WI38 (cell line): ENCODE measurements at regions not wholly inside any gene's neighbourhood (a gene's known extent, or its start where the extent isn't known, plus 50 kb on each side); places are given as distances from the start of the nearest gene placed in this dataset.
A peak's percentile ranks its signal among the peaks of the same experiment; 100 is the strongest.

Experiments used
- H3K4me3 ChIP-seq: 2 replicates; pipeline ENCODE4 v1.5.1; 2011; ENCODE audit warnings: low read depth, mild to moderate bottlenecking, control low read depth, low read length
- TF ChIP-seq, protein P1 (sequence below): IDR thresholded peaks from 2 replicates; pipeline ENCODE4 v1.5.1; 2012; ENCODE audit warnings: low read depth, mild to moderate bottlenecking, control low read depth, low read length

DNA sequence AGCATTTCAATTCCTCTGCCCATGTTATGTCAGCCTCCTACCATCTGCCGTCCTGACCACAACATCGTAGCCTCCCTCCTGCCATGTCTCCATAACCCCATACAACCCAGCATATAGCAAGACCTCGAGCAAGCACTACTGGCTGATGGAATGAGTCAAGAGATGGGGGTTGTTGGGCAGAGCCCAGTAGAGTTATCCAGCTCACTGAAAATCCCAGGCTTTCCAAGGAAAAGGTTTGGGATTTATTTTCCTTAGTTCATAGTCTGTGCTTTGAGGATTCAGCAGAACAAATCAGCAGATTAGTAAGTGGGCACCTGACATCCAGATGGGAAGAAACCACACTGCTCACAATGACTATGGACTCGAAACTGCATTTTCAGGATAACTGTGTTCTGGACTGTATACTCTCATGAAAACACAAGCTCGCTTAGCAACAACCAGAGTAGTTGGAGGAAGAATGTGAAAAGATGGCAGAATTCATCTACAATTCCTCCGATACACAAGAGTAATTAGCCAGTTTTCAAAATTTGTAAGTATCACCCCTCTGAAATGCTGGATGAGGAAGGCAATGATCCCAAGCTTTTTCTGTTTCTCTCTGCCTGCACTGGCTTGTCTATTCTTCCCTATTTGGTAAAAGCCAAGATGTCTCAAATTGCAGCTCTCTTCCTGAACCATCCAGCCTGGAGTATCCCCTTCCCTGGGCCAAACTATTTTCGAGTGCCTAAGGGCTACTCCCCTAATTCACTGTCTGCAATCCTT, 186.2 kb upstream of the TBL1X start:
- TF ChIP-seq, protein P1, sequence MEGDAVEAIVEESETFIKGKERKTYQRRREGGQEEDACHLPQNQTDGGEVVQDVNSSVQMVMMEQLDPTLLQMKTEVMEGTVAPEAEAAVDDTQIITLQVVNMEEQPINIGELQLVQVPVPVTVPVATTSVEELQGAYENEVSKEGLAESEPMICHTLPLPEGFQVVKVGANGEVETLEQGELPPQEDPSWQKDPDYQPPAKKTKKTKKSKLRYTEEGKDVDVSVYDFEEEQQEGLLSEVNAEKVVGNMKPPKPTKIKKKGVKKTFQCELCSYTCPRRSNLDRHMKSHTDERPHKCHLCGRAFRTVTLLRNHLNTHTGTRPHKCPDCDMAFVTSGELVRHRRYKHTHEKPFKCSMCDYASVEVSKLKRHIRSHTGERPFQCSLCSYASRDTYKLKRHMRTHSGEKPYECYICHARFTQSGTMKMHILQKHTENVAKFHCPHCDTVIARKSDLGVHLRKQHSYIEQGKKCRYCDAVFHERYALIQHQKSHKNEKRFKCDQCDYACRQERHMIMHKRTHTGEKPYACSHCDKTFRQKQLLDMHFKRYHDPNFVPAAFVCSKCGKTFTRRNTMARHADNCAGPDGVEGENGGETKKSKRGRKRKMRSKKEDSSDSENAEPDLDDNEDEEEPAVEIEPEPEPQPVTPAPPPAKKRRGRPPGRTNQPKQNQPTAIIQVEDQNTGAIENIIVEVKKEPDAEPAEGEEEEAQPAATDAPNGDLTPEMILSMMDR = no peak
- H3K4me3 ChIP-seq = peak overlapping the region; percentile 37

DNA sequence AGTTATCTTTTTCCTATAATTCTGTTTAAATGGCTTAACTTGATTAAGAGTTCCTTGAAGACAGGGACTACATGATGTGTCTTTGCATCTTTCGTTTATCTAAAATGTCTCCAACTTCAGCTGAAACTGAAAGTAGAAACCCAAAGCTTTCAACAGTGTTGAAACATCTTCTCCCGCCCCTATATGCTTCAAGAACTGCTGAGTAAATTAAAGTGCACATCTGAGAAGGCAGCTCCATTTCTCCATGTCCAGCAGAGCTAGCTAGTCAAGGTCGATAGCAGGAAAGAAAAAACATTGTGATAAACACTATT, 185.7 kb upstream of the TBL1X start:
- TF ChIP-seq, protein P1 = no peak
- peak overlapping the region; percentile 37 for H3K4me3 ChIP-seq

DNA sequence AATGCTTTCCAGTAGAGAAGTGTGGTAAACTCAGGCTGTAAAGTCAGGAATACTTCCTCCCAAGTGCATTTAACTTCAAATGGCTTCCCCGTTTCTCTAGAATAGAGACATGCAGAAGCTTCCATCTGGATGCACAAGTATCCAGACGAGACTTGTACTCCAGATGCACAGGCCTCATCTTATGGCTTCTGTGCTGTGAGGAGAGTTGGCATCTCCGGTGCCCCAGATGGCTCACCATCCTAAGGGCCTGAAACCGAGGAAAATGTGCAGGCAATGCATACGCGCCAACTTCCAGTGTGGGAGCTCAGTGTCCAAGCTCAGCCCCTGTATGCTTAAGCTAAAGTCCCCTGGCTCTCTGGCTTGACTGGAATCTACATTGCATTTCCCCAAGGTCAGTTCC, 184.0 kb upstream of the TBL1X start:
- no peak overlapping the region for H3K4me3 ChIP-seq
- TF ChIP-seq, protein P1 = no peak

DNA sequence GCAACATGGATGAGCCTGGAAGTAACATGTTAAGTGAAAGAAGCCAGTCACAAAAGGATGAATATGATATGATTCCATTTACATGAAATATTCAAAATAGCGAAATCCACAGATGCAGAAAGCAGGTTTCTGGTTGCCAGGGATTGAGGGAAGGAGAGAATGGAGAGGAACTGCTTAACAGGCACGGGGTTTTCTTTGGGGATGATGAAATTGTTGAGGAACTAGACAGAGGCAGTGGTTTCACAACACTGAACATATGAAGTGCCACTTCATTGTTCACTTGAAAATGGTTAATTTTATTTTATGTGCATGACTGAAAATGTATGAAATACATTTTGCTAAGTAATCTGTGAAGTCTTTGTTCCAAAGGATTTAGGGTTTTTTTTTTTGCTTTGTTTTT, 182.5 kb upstream of the TBL1X start:
- H3K4me3 ChIP-seq = no peak overlapping the region
- TF ChIP-seq, protein P1 = no peak

DNA sequence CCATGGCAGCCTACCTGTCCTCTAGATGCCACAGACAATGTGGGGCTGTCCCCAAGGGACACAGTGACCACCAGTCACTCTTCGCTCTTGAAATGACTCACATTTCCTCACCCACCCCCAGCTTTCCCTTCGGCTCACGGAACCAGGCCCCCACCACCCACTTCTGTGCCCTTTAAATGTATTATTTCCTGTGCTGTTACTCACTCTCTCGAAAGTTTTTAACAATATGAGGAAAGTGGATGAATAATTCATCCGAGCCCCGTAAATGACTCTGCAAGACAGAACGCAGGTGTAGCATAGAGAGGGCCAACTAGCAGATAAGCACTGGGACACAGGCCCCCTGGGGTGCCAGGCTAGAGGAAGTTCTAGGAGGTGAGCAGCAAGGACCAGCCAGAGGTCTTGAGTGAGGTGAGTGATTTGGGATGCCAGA, 179.5 kb upstream of the TBL1X start:
- H3K4me3 ChIP-seq = no peak overlapping the region
- TF ChIP-seq, protein P1 = no peak

DNA sequence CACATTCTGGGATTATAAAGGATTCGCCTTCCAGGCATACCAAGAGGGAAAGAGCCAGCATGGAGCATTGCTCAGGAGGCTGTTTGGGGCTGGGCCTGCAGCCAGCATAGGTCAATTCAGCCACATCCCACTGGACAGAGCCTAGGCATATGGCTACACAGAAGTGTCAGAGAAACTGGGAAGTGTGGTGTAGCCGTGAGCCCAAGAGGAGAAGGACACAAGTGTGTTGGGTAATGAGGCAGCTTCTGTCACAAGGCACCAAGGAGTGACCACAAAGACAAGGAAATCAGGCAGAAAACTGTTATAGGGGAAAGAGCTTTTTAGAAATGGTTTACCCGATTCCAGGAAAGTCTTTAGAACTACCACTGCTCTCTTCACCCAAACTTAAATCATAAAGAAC, 178.6 kb upstream of the TBL1X start:
- TF ChIP-seq, protein P1 = no peak
- no peak overlapping the region for H3K4me3 ChIP-seq

DNA sequence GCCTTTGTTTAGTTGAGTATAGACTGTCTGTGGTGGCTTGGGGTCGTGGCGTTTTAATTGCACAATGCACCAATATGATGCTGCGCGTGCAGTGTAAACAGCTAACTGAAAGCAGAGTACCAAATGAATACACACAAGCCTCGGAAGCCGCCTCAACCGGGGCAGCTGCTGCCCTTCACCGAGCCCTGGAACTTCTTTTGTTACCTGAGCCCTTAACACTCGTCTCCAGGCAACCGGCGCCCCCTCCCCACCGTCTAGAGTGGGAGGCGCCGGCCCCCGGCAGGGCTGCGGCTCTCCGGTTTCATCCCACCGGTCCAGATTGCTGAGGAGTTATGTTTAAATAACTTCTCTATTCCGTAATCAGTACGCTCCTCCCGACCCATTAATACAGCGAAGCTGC, 173.2 kb upstream of the TBL1X start:
- H3K4me3 ChIP-seq = no peak overlapping the region
- TF ChIP-seq, protein P1 = no peak
